Type B pancreatic cell (in vitro differentiated cells): ENCODE measurements at regions not wholly inside any gene's neighbourhood (a gene's known extent, or its start where the extent isn't known, plus 50 kb on each side); places are given as distances from the start of the nearest gene placed in this dataset.

ENCODE experiments used
- DNase-seq: peaks from one replicate; pipeline ENCODE4 v3.0.0; 2021; ENCODE audit warnings: mixed read lengths; ENCODE audit not compliant: unreplicated experiment; ENCODE audit errors: extremely low spot score
- H3K27ac Mint-ChIP-seq: 2 replicates; pipeline ENCODE4 v1.8.0; 2021; ENCODE audit warnings: mild to moderate bottlenecking, mixed read lengths
- H3K27me3 Mint-ChIP-seq: 2 replicates; pipeline ENCODE4 v1.8.0; 2021; ENCODE audit warnings: mixed read lengths
- H3K36me3 Mint-ChIP-seq: 2 replicates; pipeline ENCODE4 v1.8.0; 2021; ENCODE audit warnings: mixed read lengths
- H3K4me1 Mint-ChIP-seq: one replicate; pipeline ENCODE4 v1.8.0; 2021; ENCODE audit warnings: mixed read lengths; ENCODE audit not compliant: unreplicated experiment
- H3K4me3 Mint-ChIP-seq: 2 replicates; pipeline ENCODE4 v1.8.0; 2021; ENCODE audit warnings: mild to moderate bottlenecking, mixed read lengths
- H3K9me3 Mint-ChIP-seq: 2 replicates; pipeline ENCODE4 v1.8.0; 2021; ENCODE audit warnings: mixed read lengths
- TF ChIP-seq, protein P1 (sequence below): fragments of 200-600 bp; sonication (generic); conservative IDR thresholded peaks from 2 replicates; pipeline ENCODE4 v1.5.0; 2021; ENCODE audit warnings: antibody characterized with exemption, mild to moderate bottlenecking

- no peaks in the 10 kb centered on the region for H3K36me3 Mint-ChIP-seq
- H3K9me3 Mint-ChIP-seq: peaks cover 4% of the 10 kb centered on the region
- no peak for DNase-seq
- TF ChIP-seq, protein P1, sequence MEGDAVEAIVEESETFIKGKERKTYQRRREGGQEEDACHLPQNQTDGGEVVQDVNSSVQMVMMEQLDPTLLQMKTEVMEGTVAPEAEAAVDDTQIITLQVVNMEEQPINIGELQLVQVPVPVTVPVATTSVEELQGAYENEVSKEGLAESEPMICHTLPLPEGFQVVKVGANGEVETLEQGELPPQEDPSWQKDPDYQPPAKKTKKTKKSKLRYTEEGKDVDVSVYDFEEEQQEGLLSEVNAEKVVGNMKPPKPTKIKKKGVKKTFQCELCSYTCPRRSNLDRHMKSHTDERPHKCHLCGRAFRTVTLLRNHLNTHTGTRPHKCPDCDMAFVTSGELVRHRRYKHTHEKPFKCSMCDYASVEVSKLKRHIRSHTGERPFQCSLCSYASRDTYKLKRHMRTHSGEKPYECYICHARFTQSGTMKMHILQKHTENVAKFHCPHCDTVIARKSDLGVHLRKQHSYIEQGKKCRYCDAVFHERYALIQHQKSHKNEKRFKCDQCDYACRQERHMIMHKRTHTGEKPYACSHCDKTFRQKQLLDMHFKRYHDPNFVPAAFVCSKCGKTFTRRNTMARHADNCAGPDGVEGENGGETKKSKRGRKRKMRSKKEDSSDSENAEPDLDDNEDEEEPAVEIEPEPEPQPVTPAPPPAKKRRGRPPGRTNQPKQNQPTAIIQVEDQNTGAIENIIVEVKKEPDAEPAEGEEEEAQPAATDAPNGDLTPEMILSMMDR: no peak
- no peaks in the 10 kb centered on the region for H3K27me3 Mint-ChIP-seq
- no peak overlapping the region for H3K4me3 Mint-ChIP-seq
- H3K4me1 Mint-ChIP-seq: peaks cover 9% of the 10 kb centered on the region
- H3K27ac Mint-ChIP-seq: no peak overlapping the region
Observed at GRCh38 chr7:113796557-113796956, 122.3 kb downstream of the PPP1R3A start.

DNA sequence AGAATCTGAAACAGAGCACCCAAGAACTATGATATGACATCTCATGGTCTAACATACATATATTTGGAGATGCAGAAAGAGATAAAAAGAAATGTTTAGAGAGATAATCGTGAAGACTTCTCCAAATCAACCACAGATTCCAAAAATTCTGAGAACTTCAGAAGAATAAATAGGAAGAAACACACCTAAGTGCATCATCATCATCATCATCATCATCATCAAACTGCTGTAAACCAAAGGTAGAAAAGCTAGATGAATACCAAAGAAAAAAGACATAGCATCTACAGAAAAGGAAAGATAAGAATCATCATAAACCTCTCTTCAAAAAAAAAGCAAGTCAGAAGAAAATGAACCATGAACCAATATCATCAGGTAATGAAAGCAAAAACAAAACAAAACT, 124.2 kb downstream of the PPP1R3A start:
- no peak for DNase-seq
- Mint-ChIP-seq H3K4me1 (peaks cover 5% of the 10 kb centered on the region), H3K4me3 (no peak overlapping the region), H3K27ac (no peak overlapping the region), H3K36me3 (no peaks in the 10 kb centered on the region), H3K27me3 (no peaks in the 10 kb centered on the region), H3K9me3 (peaks cover 4% of the 10 kb centered on the region)
- TF ChIP-seq, protein P1: no peak

GRCh38 chr7:113793171-113793570, 125.6 kb downstream of the PPP1R3A start:
- no peak overlapping the region for H3K27ac Mint-ChIP-seq
- TF ChIP-seq, protein P1: no peak
- H3K9me3 Mint-ChIP-seq: no peaks in the 10 kb centered on the region
- no peaks in the 10 kb centered on the region for H3K36me3 Mint-ChIP-seq
- no peak overlapping the region for H3K4me3 Mint-ChIP-seq
- no peaks in the 10 kb centered on the region for H3K27me3 Mint-ChIP-seq
- peaks cover 5% of the 10 kb centered on the region for H3K4me1 Mint-ChIP-seq
- DNase-seq: no peak

GRCh38 chr7:113790025-113790424, 128.8 kb downstream of the PPP1R3A start:
- TF ChIP-seq, protein P1: no peak
- Mint-ChIP-seq H3K36me3 (no peaks in the 10 kb centered on the region), H3K9me3 (no peaks in the 10 kb centered on the region), H3K27ac (no peak overlapping the region), H3K27me3 (no peaks in the 10 kb centered on the region), H3K4me1 (no peaks in the 10 kb centered on the region), H3K4me3 (no peak overlapping the region)
- no peak for DNase-seq

DNA sequence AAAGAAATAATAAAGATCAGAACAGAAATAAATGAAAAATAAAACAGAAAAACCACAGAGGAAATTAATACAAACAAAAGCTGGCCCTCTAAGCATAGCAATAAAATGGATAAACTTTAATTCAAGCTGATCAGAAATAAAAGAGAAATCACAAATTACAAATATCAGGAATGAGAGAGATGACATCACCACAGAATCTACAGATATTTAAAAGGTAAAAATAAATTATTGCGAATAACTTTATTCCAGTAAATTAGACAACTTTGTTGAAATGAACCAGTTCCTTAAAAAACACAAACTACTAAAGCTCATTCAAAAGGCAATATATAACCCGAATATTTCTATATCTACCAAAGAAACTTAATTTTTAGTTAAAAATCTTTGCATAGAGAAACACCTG, 131.7 kb downstream of the PPP1R3A start:
- no peak for DNase-seq
- Mint-ChIP-seq H3K4me1 (no peaks in the 10 kb centered on the region), H3K36me3 (no peaks in the 10 kb centered on the region), H3K27me3 (no peaks in the 10 kb centered on the region), H3K9me3 (no peaks in the 10 kb centered on the region), H3K27ac (no peak overlapping the region), H3K4me3 (no peak overlapping the region)
- TF ChIP-seq, protein P1: no peak

GRCh38 chr7:113784956-113785355, 133.9 kb downstream of the PPP1R3A start:
- TF ChIP-seq, protein P1: no peak
- Mint-ChIP-seq H3K36me3 (no peaks in the 10 kb centered on the region), H3K4me3 (no peak overlapping the region), H3K9me3 (no peaks in the 10 kb centered on the region), H3K4me1 (no peaks in the 10 kb centered on the region), H3K27ac (no peak overlapping the region), H3K27me3 (no peaks in the 10 kb centered on the region)
- no peak for DNase-seq
